Sciatic nerve (tissue), 2 donors: ENCODE measurements at regions not wholly inside any gene's neighbourhood (a gene's known extent, or its start where the extent isn't known, plus 50 kb on each side); places are given as distances from the start of the nearest gene placed in this dataset.

Experiments used
- ATAC-seq: fragments of 200-7000 bp; cut with Tn5 transposase; one replicate; pipeline ENCODE4 v1.9.1; 2020; ENCODE audit warnings: mild to moderate bottlenecking, moderate library complexity
- DNase-seq: peaks from one replicate; pipeline ENCODE4 v3.0.0-alpha.2; 2020; ENCODE audit warnings: low spot score
- intact Hi-C: fragments of 100-400 bp; cut with DNase I; formaldehyde crosslinking; loops from one replicate; pipeline ENCODE4 v1.14.2; 2022
- donor health status: DM: no; HTN: no; CAD: no.
- donor health status: DM: no; HTN: no; CAD: no.

DNA sequence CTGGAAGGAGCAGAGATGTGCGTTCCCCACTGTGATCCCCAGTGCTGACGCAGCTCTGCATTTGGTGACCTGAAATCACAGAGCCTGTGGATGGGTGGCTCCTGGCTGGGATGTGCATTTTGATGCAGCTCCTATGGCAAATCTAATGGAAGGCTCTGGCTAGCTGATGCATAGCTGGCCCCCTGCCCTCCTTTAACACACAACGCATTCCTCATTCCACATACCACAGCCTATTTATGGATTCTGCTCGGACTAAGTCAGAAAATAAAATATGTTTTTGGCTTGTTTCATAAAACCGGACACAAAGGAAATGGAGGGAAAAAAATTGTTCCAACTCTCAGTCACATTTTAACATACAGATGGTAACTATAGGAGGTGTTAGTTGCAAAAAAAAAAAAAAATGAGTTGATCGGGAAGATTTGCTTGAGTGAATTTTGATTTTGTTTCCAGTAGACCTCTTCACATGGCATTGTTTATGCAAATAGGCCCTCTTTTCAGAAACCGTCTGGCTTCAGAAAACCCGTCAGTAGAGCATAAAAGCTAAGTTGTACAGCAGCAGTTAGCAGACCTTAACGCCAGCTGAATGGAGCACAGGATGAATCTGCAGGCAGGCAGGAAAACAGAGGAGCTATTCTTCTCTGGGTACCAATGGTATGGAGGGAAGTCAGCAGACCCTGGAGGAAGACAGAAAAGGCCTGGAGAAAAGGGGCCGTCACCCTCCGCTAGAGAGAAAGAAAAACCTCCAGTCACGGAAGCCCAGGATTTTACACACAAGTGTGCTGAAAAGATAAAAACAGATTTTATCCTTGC is 215.4 kb downstream of the HDGFL1 start:
- intact Hi-C loops = no loop called here
- ATAC-seq = peak; percentile 74
- DNase-seq = no peak

- no peak for ATAC-seq
- intact Hi-C loops = no loop called here
- no peak for DNase-seq
Observed at GRCh38 chr6:22788038-22788437, 218.7 kb downstream of the HDGFL1 start.

- ATAC-seq = no peak
- intact Hi-C loops = no loop called here
- DNase-seq = no peak
Observed at GRCh38 chr6:22789315-22789714, 219.9 kb downstream of the HDGFL1 start.

DNA sequence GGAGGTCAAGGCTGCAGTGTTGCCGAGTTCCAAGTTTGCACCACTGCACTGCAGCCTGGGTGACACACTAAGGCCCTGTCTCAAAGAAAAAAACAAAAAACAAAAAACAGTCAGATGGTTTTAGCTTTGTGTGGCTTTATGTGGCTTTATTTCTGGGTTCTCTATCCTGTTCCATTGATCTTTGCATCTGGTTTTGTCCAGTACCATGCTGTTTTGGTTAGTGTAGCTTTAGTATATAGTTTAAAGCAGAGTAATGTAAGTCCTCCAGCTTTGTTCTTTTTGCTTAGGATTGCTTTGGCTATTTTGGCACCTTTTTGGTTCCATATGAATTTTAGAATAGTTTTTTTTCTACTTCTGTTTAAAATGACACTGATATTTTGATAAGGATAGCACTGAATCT is 225.5 kb downstream of the HDGFL1 start:
- DNase-seq (no peak), ATAC-seq (no peak)
- intact Hi-C loops = no loop called here

GRCh38 chr6:22800451-22800850 is 231.1 kb downstream of the HDGFL1 start:
- DNase-seq = no peak
- intact Hi-C loops = no loop called here
- no peak for ATAC-seq

DNA sequence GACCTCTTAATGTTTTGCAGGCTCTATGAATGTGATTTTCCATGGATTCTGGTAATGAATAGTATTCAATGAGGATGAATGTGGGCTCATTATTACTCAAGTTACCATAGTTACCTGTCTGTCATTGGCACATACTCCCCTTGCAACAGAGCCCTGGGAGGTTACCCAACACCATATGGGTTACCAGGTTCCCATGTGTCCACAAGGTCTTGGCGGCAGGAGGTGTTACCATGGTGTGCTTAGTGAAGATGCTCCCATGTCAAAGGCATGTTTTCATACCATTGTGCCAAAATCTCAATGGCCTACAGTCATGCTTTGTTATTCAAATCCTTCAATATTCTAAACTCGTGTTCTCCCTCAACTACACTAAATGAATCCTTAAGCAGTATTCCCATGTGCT is 232.5 kb downstream of the HDGFL1 start:
- DNase-seq = no peak
- ATAC-seq = no peak
- intact Hi-C loops = no loop called here

DNA sequence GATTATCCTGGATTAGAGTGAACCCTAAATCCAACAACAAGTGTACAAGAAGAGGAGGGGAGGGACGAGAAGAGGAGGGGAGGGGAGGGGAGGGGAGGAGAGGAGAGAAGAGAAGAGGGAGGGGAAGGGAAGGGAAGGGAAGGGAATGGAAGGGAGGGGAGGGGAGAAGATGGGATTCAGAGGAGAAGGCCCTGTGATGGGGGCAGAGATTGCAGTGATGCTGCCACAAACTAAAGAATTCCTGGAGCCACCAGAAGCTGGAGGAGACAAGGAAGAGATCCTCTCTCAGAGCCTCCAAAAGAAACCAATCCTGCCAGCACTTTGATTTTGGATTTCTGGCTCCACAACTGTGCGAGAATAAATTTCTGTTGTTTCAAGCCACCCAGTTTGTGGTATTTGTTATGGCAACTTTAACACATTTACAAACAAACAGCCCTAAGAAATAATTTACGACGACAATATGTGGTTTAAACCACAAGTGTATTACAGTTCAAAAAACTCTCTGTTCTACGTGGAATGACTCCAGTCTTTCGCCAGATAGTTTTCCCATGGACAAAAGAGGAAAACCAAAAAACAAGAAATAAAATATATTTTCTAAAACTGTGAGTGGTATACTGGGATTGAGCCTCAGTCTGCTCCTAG is 235.4 kb downstream of the HDGFL1 start:
- peak; percentile 74 for ATAC-seq

DNA sequence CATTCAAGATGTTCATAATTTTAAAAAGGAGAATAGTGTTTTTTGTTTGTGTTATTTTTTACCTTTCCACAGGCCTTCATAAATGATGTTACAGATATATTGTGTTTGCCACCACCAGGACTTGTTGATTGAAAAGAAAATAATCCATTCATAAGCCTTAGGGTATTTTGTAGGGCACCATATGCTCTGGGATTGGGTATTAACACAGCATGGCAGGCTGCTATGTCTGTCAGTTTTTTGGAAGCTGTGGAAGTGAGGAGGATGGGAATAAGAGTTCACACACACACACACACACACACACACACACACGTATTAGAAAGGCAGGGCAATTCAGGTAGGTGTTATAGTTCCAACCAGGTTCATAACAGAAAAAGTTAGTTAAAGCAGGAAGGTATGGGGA is 237.9 kb downstream of the HDGFL1 start:
- ATAC-seq (no peak), DNase-seq (no peak)
- intact Hi-C loops = no loop called here

More for the DNA sequence above, 235.4 kb downstream of the HDGFL1 start:
- intact Hi-C loops = no loop called here
- DNase-seq = no peak

DNA sequence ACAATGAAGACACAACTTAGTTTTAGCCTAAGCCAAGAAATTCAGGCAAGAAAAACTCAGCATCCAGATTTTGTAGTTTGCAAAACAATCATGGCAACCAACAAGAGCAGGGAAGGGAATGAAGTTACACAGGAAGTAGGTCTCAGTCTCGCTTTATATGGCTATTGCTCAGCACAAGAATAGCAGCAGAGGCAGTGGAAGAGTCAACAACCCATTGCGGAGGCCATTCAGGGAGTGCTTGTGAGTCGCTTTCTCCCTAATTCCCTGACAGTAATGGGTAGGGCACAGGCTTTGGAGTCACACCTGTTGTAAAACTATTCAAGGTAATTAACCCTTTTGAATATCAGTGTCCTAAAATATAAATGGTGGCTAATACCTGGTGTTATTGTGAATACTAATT is 238.5 kb downstream of the HDGFL1 start:
- intact Hi-C loops = no loop called here
- DNase-seq (no peak), ATAC-seq (no peak)

DNA sequence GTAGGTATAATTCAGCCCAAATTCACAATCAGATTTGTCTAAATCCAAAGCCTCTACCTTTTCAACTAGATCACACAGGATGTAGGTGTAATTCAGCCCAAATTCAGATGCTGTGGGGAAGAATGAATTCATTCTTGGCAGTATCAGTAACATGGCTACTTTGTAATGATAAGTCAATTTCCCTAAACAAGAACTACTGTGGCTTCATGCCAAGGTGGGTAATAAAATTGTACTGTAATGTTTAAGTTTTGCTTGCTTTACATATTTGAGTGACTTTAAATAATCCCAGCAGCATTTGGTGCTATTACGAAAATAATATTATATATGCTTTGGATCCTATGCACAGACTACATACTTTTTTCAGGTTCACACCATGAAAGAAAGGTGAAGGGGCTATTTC is 239.1 kb downstream of the HDGFL1 start:
- ATAC-seq (no peak), DNase-seq (no peak)
- intact Hi-C loops = no loop called here

DNA sequence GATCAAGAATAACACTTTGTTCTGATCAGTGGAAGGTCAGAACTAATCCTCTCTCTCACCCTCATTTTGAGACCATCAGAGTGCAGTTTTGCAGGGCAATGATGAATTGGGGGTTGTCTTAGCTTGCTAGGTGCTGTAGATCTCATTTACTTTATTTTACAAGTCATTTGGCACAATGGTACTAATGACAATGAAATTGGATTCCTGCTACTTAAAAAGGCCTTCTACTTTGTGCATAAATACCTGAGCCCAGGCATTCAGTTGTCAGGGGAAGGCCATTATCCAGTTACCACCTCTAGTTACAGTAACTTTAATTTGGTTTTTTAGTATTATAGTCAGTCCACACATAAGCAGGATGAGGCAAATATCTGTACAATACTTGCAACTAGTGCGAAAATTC is 240.0 kb downstream of the HDGFL1 start:
- intact Hi-C loops = no loop called here
- no peak for DNase-seq
- ATAC-seq = no peak

DNA sequence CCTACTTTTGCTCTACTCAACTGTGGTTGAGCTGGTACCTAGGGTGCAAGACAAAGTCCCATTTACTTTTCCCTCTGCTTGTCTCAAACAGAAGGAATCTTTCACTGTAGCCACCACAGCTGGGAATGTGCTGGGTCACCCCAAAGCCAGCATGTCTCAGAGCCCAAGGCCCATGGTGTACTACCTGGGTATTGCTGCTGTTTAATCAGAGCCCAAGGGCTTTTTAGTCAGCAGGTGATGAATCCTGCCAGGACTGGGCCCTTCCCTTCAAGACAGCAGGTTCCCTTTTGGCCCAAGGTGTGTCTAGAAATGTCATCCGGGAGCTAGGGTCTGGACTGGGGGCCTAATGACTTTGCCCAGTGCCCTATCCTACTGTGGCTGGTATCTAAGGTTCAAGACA is 249.8 kb downstream of the HDGFL1 start:
- intact Hi-C loops = no loop called here
- no peak for DNase-seq
- ATAC-seq = no peak

- ATAC-seq (peak; percentile 28), DNase-seq (no peak)
- intact Hi-C loops = no loop called here
Observed at GRCh38 chr6:22821664-22822320, 252.4 kb downstream of the HDGFL1 start.

DNA sequence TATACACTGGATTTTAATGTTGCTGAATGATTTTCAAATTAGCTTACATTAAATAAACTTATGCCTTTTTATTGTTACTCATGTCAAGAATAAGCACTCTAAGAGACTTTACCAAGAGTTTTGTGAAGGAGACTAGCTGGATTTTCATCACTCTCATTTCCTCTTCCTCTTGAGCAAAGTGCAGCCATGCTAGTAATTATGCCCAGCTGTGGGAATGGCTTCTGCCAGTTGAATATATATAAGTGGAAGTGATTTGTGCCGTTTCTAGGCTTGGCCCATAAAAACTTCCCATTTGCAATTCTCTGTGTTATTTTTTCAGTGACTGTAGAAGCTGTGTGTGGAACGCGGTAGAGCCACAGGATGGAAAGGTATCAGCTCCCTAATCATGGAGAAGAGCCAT is 255.8 kb downstream of the HDGFL1 start:
- intact Hi-C loops = no loop called here
- ATAC-seq = no peak
- DNase-seq = no peak

DNA sequence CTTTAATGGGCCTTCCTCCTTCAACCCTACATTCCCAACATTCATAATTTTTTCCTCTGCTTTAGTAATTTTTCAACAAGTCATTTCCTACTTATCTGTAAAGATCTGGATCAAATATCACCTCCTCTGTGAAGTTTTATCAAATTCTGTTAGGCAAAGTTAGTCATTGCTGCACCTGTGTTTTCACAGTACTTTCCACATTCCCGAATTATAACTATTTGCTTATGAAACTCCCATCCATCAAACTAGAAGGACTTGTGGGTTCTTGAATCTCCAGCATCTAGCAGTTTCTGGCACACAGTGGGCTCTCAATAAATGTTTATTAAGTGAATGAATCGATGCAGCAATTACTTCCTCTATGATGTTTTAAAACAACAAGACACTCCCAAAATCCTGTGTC is 257.6 kb downstream of the HDGFL1 start:
- intact Hi-C loops = no loop called here
- DNase-seq (no peak), ATAC-seq (no peak)

- ATAC-seq (no peak), DNase-seq (no peak)
- intact Hi-C loops = no loop called here
Observed at GRCh38 chr6:22827760-22828159, 258.4 kb downstream of the HDGFL1 start.

- intact Hi-C loops = no loop called here
- no peak for DNase-seq
- peak; percentile 72 for ATAC-seq
Observed at GRCh38 chr6:22828179-22829062, 259.1 kb downstream of the HDGFL1 start.

DNA sequence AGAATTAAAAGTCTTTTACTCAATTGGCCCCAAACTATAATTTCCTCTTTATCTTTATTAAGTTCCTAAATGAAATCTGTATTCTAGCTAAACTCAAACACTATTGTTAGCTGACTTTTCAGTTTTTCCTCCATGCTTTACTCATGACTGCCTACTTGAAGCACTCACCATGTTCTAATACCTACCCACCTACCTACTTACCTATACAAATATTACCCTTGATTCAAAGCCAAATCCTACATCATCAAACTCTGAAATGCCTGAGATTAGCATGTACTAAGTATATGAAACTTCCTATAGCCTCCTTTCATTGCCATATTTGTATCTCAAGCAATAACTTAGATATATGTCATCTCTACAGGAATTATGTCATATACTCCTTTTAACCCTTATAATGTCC is 259.7 kb downstream of the HDGFL1 start:
- ATAC-seq (no peak), DNase-seq (no peak)
- intact Hi-C loops = no loop called here

DNA sequence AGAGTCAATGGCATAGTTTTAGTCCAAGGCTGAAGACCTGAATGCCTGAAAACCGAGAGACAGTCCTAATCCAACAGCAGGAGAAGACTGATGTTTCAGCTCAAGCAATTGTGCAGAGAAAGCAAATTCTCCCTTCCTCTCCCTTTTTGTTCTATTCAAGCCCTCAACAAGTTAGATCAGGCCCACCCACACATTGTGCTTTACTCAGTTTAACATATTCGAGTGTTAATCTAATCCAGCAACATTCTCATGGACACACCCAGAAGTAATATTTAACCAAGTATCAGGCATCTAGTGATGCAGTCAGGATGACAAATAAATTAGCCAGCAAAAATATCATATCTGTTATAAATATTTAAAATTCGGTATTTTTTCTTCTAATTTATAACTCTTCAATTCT is 261.1 kb downstream of the HDGFL1 start:
- DNase-seq (no peak), ATAC-seq (no peak)
- intact Hi-C loops = no loop called here
